Neuronal stem cell (in vitro differentiated cells): ENCODE measurements at regions not wholly inside any gene's neighbourhood (a gene's known extent, or its start where the extent isn't known, plus 50 kb on each side); places are given as distances from the start of the nearest gene placed in this dataset.

ENCODE experiments used
- DNase-seq: peaks from one replicate; pipeline ENCODE4 v3.0.0-alpha.2; 2013; ENCODE audit warnings: low spot score
- H2AFZ ChIP-seq: one replicate; pipeline ENCODE4 v1.6.1; 2013; ENCODE audit warnings: mild to moderate bottlenecking, low read length, inconsistent platforms
- H2AK5ac ChIP-seq: 2 replicates; pipeline ENCODE4 v1.6.1; 2013; ENCODE audit warnings: low read depth, mild to moderate bottlenecking, inconsistent platforms, low read length, moderate library complexity, mixed read lengths
- H2BK120ac ChIP-seq: 2 replicates; pipeline ENCODE4 v1.6.1; 2013; ENCODE audit warnings: low read depth, mild to moderate bottlenecking, inconsistent platforms, low read length, moderate library complexity, mixed read lengths
- H2BK12ac ChIP-seq: one replicate; pipeline ENCODE4 v1.6.1; 2013; ENCODE audit warnings: low read length, inconsistent platforms
- H2BK15ac ChIP-seq: 2 replicates; pipeline ENCODE4 v1.6.1; 2013; ENCODE audit warnings: mild to moderate bottlenecking, low read length, inconsistent platforms, mixed read lengths
- H2BK5ac ChIP-seq: one replicate; pipeline ENCODE4 v1.6.1; 2013; ENCODE audit warnings: inconsistent platforms, mild to moderate bottlenecking, low read length, moderate library complexity
- H3K14ac ChIP-seq: one replicate; pipeline ENCODE4 v1.6.1; 2013; ENCODE audit warnings: low read length, inconsistent platforms
- H3K18ac ChIP-seq: 2 replicates; pipeline ENCODE4 v1.6.1; 2013; ENCODE audit warnings: low read length, inconsistent platforms
- H3K23ac ChIP-seq: 2 replicates; pipeline ENCODE4 v1.6.1; 2013; ENCODE audit warnings: low read depth, mild to moderate bottlenecking, mixed read lengths, low read length, inconsistent platforms; ENCODE audit not compliant: poor library complexity
- H3K27ac ChIP-seq: replicated peaks from 3 replicates; pipeline ENCODE4 v1.5.1; 2013; ENCODE audit warnings: low read length, inconsistent platforms
- H3K27me3 ChIP-seq, 3 experiments: 2 replicates each; pipeline ENCODE4 v1.6.1; 2013; ENCODE audit warnings: low read length in 3 of 3, mild to moderate bottlenecking in 2 of 3, inconsistent platforms in 1 of 3, low read depth in 1 of 3, mixed read lengths in 1 of 3, moderate library complexity in 1 of 3; ENCODE audit not compliant: control insufficient read depth in 3 of 3, insufficient read depth in 3 of 3
- H3K36me3 ChIP-seq, 2 donors: replicated peaks in 1 of 2; 2 replicates each; pipeline ENCODE4 v1.6.1; 2013; ENCODE audit warnings: low read length in 2 of 2; ENCODE audit not compliant: control insufficient read depth in 2 of 2, insufficient read depth in 2 of 2
- H3K4ac ChIP-seq: 2 replicates; pipeline ENCODE4 v1.6.1; 2013; ENCODE audit warnings: inconsistent platforms, mild to moderate bottlenecking, low read length, moderate library complexity
- H3K4me1 ChIP-seq, 2 donors: 1 replicate in 1 of 2; 2 replicates in 1 of 2; pipeline ENCODE4 v1.6.1; 2013; ENCODE audit warnings: low read length in 2 of 2, low read depth in 1 of 2; ENCODE audit not compliant: control insufficient read depth in 2 of 2, insufficient read depth in 1 of 2
- H3K4me2 ChIP-seq: one replicate; pipeline ENCODE4 v1.6.1; 2013; ENCODE audit warnings: mild to moderate bottlenecking, low read length, inconsistent platforms; ENCODE audit not compliant: insufficient read depth, poor library complexity, severe bottlenecking
- H3K4me3 ChIP-seq, 2 donors: 2 replicates each; pipeline ENCODE4 v1.5.1; 2013; ENCODE audit warnings: low read length in 2 of 2, mild to moderate bottlenecking in 2 of 2, inconsistent platforms in 1 of 2, moderate library complexity in 1 of 2
- H3K79me1 ChIP-seq: one replicate; pipeline ENCODE4 v1.6.1; 2013; ENCODE audit warnings: low read depth, mild to moderate bottlenecking, inconsistent platforms, low read length, moderate library complexity
- H3K9ac ChIP-seq: one replicate; pipeline ENCODE4 v1.6.1; 2013; ENCODE audit warnings: mild to moderate bottlenecking, low read depth, low read length, inconsistent platforms; ENCODE audit not compliant: poor library complexity
- H3K9me3 ChIP-seq, 2 donors: replicated peaks in 1 of 2; 2 replicates each; pipeline versions ENCODE3 to v1.6.1; 2013; ENCODE audit warnings: low read length in 2 of 2, mild to moderate bottlenecking in 2 of 2, inconsistent platforms in 1 of 2, low read depth in 1 of 2, mixed read lengths in 1 of 2, moderate library complexity in 1 of 2; ENCODE audit not compliant: control insufficient read depth in 2 of 2, insufficient read depth in 1 of 2
- H4K8ac ChIP-seq: one replicate; pipeline ENCODE4 v1.6.1; 2013; ENCODE audit warnings: low read depth, mild to moderate bottlenecking, inconsistent platforms, low read length, moderate library complexity
- H4K91ac ChIP-seq: one replicate; pipeline ENCODE4 v1.6.1; 2013; ENCODE audit warnings: low read length, low read depth, mild to moderate bottlenecking, inconsistent platforms; ENCODE audit not compliant: poor library complexity
- WGBS, 2 donors: extraction: QIAGEN DNeasy Blood & Tissue Kit; methylation state at CpG; one replicate each; pipeline ENCODE4 v1.1.7; 2013; ENCODE audit warnings: missing lambda C conversion rate in 2 of 2, mixed read lengths in 1 of 2; ENCODE audit not compliant: insufficient read length in 2 of 2, insufficient replicate concordance in 1 of 2; ENCODE audit errors: extremely low coverage in 2 of 2; 5-methylcytosine and 5-hydroxymethylcytosine counted together

DNA sequence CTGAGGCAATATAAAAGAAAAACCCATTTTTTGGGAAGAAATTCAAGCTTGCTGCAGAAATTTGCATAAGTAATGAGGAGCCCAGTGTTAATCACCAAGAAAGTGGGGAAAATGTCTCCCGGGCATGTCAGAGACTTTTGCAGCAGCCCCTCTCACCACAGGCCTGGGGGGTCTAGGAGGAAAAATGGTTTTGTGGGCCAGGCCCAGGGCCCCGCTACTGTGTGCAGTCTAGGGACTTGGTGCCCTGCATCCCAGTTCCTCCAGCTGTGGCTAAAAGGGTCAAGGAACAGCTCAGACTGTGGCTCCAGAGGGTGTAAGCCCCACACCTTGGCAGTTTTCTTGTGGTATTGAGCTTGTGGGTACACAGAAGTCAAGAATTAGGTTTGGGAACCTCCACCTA, 209.7 kb downstream of the HDGFL1 start:
- no peaks in the 10 kb centered on the region for H3K79me1 ChIP-seq
- H3K4me3 ChIP-seq, result no peak overlapping the region
- no peak overlapping the region for H2BK15ac ChIP-seq
- H3K4ac ChIP-seq, result no peak overlapping the region
- H2BK12ac ChIP-seq, result no peak overlapping the region
- H2BK5ac ChIP-seq, result no peak overlapping the region
- H3K9me3 ChIP-seq, result peaks cover 9 to 40% of the 10 kb centered on the region in 2 donors
- H3K14ac ChIP-seq, result no peak overlapping the region
- H3K23ac ChIP-seq, result no peak overlapping the region
- no peak overlapping the region for H3K27ac ChIP-seq
- WGBS, 2 donors, result no CpG with 5 or more reads among the region's 2 CpGs
- no peak for DNase-seq
- H3K4me2 ChIP-seq, result no peak overlapping the region
- no peak overlapping the region for H2AFZ ChIP-seq
- peaks cover 0 to 10% of the 10 kb centered on the region in 2 donors for H3K4me1 ChIP-seq
- no peak overlapping the region for H4K8ac ChIP-seq
- H2AK5ac ChIP-seq, result no peak overlapping the region
- H3K18ac ChIP-seq, result peak overlapping the region; percentile 23
- H3K36me3 ChIP-seq, result no peaks in the 10 kb centered on the region
- H3K9ac ChIP-seq, result no peak overlapping the region
- no peak overlapping the region for H2BK120ac ChIP-seq
- no peaks in the 10 kb centered on the region for H3K27me3 ChIP-seq
- no peak overlapping the region for H4K91ac ChIP-seq

DNA sequence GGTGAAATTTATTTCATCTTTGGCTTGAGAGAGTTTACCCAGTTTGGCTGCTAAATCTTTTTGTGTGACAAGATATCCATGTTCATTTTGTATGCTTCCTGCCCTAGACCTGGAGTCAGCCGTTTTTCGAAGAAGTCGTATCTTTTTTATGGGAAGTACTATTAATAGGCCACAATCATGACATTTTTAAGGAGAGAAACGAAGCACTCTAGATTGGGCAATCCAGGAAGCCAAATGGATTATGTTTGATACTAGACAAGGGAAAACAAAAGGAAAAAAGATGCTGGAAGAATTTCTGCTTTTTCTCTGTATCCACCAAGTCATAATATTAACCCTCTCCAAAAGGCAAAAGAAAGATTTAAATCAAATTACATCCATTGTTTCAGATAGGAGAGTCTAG, 214.6 kb downstream of the HDGFL1 start:
- H2BK15ac ChIP-seq, result no peak overlapping the region
- H2BK12ac ChIP-seq, result no peak overlapping the region
- H2BK120ac ChIP-seq, result no peak overlapping the region
- no peak overlapping the region for H3K4me3 ChIP-seq
- no peaks in the 10 kb centered on the region for H3K79me1 ChIP-seq
- H3K4me2 ChIP-seq, result no peak overlapping the region
- H2AK5ac ChIP-seq, result no peak overlapping the region
- H2AFZ ChIP-seq, result peak overlapping the region; percentile 32
- no peak overlapping the region for H3K23ac ChIP-seq
- H4K91ac ChIP-seq, result no peak overlapping the region
- no peaks in the 10 kb centered on the region for H3K27me3 ChIP-seq
- H3K36me3 ChIP-seq, result no peaks in the 10 kb centered on the region
- no peak overlapping the region for H3K9ac ChIP-seq
- DNase-seq, result no peak
- no peak overlapping the region for H3K27ac ChIP-seq
- no peak overlapping the region for H3K18ac ChIP-seq
- H3K9me3 ChIP-seq, result peaks cover 5 to 27% of the 10 kb centered on the region in 2 donors
- H3K4ac ChIP-seq, result no peak overlapping the region
- peaks cover 3 to 29% of the 10 kb centered on the region in 2 donors for H3K4me1 ChIP-seq
- no CpG with 5 or more reads among the region's 4 CpGs for WGBS, 2 donors
- no peak overlapping the region for H4K8ac ChIP-seq
- H2BK5ac ChIP-seq, result no peak overlapping the region
- H3K14ac ChIP-seq, result no peak overlapping the region

DNA sequence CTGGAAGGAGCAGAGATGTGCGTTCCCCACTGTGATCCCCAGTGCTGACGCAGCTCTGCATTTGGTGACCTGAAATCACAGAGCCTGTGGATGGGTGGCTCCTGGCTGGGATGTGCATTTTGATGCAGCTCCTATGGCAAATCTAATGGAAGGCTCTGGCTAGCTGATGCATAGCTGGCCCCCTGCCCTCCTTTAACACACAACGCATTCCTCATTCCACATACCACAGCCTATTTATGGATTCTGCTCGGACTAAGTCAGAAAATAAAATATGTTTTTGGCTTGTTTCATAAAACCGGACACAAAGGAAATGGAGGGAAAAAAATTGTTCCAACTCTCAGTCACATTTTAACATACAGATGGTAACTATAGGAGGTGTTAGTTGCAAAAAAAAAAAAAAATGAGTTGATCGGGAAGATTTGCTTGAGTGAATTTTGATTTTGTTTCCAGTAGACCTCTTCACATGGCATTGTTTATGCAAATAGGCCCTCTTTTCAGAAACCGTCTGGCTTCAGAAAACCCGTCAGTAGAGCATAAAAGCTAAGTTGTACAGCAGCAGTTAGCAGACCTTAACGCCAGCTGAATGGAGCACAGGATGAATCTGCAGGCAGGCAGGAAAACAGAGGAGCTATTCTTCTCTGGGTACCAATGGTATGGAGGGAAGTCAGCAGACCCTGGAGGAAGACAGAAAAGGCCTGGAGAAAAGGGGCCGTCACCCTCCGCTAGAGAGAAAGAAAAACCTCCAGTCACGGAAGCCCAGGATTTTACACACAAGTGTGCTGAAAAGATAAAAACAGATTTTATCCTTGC, 215.4 kb downstream of the HDGFL1 start:
- Histone ChIP-seq H3K4me2 (no peak overlapping the region), H3K79me1 (no peaks in the 10 kb centered on the region), H3K36me3 (no peaks in the 10 kb centered on the region), H2BK5ac (no peak overlapping the region), H3K4ac (no peak overlapping the region), H3K18ac (peak overlapping the region; percentile 73), H3K27ac (peak overlapping the region; percentile 81), H2BK12ac (peak overlapping the region; percentile 27), H4K8ac (no peak overlapping the region), H3K4me1 (peaks cover 3 to 29% of the 10 kb centered on the region in 2 donors), H3K9ac (no peak overlapping the region), H3K23ac (no peak overlapping the region), H3K9me3 (peaks cover 2 to 19% of the 10 kb centered on the region in 2 donors), H3K27me3 (no peaks in the 10 kb centered on the region), H2AFZ (peak overlapping the region; percentile 32), H2BK120ac (no peak overlapping the region), H2BK15ac (no peak overlapping the region), H3K14ac (no peak overlapping the region), H3K4me3 (no peak overlapping the region), H2AK5ac (no peak overlapping the region), H4K91ac (no peak overlapping the region)
- WGBS, 2 donors, result no CpG with 5 or more reads among the region's 12 CpGs
- DNase-seq, result peak; percentile 52

DNA sequence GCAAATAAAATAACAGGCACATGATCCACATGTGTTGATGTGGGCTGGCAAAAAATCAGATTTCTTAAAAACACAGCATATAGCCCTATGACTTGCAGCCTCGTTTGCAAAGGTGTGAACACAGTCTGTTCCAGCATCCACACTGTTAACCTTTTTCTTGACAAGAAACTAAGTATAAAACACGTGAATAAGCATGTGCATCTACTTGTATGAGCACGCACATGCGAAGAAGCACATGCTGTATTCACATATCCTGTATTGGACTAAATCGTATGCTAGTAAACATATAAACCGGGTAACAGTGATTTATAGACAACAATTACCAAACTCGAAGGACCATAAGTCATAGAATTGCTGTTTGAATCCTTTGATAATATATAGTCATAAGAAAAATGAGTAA, 218.7 kb downstream of the HDGFL1 start:
- Histone ChIP-seq H2BK5ac (no peak overlapping the region), H3K36me3 (no peaks in the 10 kb centered on the region), H3K9me3 (peaks cover 0 to under 1% of the 10 kb centered on the region in 2 donors), H2BK120ac (no peak overlapping the region), H3K9ac (no peak overlapping the region), H2AK5ac (no peak overlapping the region), H3K18ac (no peak overlapping the region), H2BK15ac (no peak overlapping the region), H3K4me1 (peaks cover 3 to 29% of the 10 kb centered on the region in 2 donors), H3K14ac (no peak overlapping the region), H4K91ac (no peak overlapping the region), H4K8ac (no peak overlapping the region), H3K4me2 (no peak overlapping the region), H3K23ac (no peak overlapping the region), H3K4ac (no peak overlapping the region), H2BK12ac (no peak overlapping the region), H2AFZ (no peak overlapping the region), H3K27ac (no peak overlapping the region), H3K4me3 (no peak overlapping the region), H3K27me3 (no peaks in the 10 kb centered on the region), H3K79me1 (no peaks in the 10 kb centered on the region)
- DNase-seq, result no peak
- no CpG with 5 or more reads among the region's 7 CpGs for WGBS, 2 donors
